ENCODE measurements at regions not wholly inside any gene's neighbourhood (a gene's known extent, or its start where the extent isn't known, plus 50 kb on each side); places are given as distances from the start of the nearest gene placed in this dataset.

GRCh38 chr15:91566141-91566540 lies 287.4 kb upstream of the SLCO3A1 start:
- TF ChIP-seq ZBTB11 (CRISPR knock-in tag; IDR thresholded peaks at IDR 0.05) (no peak), CEBPZ (IDR thresholded peaks at IDR 0.05; ENCODE audit: low read depth, low read length) (no peak), BHLHE40 (IDR thresholded peaks at IDR 0.05; ENCODE audit: borderline replicate concordance in 1 of 2, low read depth in 2 of 2, low read length in 1 of 2) (no peak), E2F4 (IDR thresholded peaks at IDR 0.05; ENCODE audit: low read depth, low read length) (no peak), E4F1 (IDR thresholded peaks at IDR 0.05; ENCODE audit: borderline replicate concordance, partially characterized antibody) (no peak), WRNIP1 (IDR thresholded peaks at IDR 0.05; ENCODE audit: borderline replicate concordance, low read depth, low read length) (no peak), RAD51 (IDR thresholded peaks at IDR 0.05) (no peak), NR2C2 (IDR thresholded peaks at IDR 0.05; ENCODE audit: borderline replicate concordance, control insufficient read depth, insufficient read length, low read depth) (no peak), CBFB (IDR thresholded peaks at IDR 0.05; ENCODE audit: low read depth) (no peak), NKRF (conservative IDR thresholded peaks at IDR 0.05) (no peak), RAD21 (IDR thresholded peaks at IDR 0.05; ENCODE audit: insufficient read depth, low read depth, low read length) (no peak), POLR2AphosphoS5 (IDR thresholded peaks at IDR 0.05; ENCODE audit: low read length) (no peak)
